Posterior cingulate gyrus (tissue), 11 donors: ENCODE measurements at regions not wholly inside any gene's neighbourhood (a gene's known extent, or its start where the extent isn't known, plus 50 kb on each side); places are given as distances from the start of the nearest gene placed in this dataset.
"Not testable (repeated sequence)": the region's sequence is repeated elsewhere in the genome, so short reads cannot be mapped to it uniquely, and the experiment has no call there.

Source experiments
- DNase-seq, 10 donors: peaks; one replicate each; pipeline versions ENCODE4 v3.0.0 to v3.0.0-alpha.2; 2020 to 2021; ENCODE audit warnings: mixed read lengths in 3 of 10
- intact Hi-C: fragments of 100-400 bp; cut with DNase I; formaldehyde crosslinking; loops from one replicate; pipeline ENCODE4 v1.15.1; 2023

DNA sequence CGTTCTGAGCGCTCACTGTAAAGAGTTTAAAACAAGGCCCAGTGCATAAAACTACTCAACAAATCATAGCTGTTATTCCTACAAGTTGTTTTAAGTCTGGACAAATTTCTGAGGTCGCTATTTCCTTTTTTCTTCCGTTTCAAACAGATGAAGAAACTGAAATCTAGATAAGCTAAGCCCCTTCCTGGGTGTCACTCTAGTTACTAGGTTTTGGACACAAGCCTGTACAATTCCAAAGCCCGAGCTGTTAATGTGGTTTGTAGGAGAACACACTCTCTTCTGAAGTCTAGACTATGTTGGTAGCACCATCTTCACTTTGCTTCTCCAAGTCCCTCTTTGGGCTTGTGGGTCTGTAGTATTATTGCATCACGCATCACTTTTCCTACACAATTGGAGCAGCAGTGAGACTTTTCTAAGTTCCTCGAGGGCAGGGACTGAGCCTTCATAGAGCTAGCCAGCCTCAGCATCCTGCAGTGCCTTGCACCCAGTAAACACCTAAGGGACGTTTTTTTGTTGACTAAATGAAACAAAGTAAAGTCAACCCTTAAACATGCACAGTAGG, 142.6 kb upstream of the PROK2 start:
- intact Hi-C loops = no loop called here
- no peak for DNase-seq

DNA sequence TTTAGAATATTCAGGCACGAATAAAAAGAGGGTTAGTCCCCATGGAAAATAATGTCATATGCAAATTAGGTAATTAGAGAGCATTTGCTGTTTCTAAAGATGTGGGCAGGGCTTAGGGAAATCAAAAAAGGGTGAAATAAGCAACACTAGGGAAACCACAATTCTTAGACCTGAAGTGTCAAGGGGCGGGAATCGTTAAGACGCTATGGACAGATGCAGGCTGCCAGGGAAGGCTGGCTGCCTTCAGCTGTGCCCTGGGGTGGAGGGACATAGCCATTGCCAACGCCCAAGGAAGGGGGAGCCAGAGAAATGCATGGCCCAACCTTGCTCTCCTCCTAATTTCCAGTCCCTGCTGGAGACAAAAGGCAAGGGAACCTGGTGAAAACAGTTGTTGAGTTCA, 141.7 kb upstream of the PROK2 start:
- no peak for DNase-seq
- intact Hi-C loops = no loop called here

GRCh38 chr3:71926262-71926600, 141.3 kb upstream of the PROK2 start:
- intact Hi-C loops = no loop called here
- peak in 1 of 10 donors; percentile 13 for DNase-seq

GRCh38 chr3:71925511-71926261, 140.7 kb upstream of the PROK2 start:
- intact Hi-C loops, DNase-seq: not testable (repeated sequence)

DNA sequence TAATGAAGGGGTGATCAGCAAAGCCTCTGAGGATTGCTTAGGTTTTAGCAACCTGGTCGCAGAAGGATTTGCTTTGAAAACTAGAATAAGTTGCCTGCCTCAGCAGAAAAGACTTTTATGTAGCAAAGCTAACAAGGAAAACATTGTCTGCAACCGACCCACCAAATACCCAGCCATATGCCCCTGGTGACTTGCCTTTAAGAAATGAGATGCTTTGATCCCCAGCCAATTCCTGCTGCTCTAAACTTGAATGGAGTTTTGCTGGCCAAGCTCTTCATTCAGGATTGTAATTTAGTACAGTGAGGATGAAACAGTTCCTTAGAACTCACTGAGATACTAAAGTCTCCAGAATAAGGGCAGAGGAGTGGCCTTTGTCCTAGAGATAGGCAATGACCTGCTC, 139.8 kb upstream of the PROK2 start:
- DNase-seq = no peak
- intact Hi-C loops = no loop called here

GRCh38 chr3:71921036-71921435, 136.1 kb upstream of the PROK2 start:
- intact Hi-C loops = no loop called here
- no peak for DNase-seq

DNA sequence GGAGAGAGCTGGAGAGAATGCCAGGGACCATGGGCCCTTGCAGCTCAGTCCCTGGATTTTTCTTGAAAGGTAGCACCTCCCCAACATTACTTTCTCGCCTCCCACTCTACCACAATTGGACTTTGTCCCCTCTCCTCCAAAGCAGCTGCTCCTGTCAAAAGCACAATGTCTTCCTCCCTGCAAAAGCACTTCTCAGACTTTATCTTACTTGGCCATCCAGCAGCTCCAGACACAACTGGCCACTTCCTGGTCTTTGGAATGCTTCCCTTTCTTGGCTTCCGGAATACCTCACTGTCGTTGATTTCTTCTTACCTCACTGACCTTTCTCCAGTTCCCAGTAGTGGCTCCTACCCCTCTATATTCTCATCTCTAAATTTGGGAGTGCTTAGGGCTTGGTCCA, 134.6 kb upstream of the PROK2 start:
- DNase-seq = no peak
- intact Hi-C loops = no loop called here

- no peak for DNase-seq
- intact Hi-C loops = no loop called here
Measured at GRCh38 chr3:71917545-71917944, 132.6 kb upstream of the PROK2 start.

DNA sequence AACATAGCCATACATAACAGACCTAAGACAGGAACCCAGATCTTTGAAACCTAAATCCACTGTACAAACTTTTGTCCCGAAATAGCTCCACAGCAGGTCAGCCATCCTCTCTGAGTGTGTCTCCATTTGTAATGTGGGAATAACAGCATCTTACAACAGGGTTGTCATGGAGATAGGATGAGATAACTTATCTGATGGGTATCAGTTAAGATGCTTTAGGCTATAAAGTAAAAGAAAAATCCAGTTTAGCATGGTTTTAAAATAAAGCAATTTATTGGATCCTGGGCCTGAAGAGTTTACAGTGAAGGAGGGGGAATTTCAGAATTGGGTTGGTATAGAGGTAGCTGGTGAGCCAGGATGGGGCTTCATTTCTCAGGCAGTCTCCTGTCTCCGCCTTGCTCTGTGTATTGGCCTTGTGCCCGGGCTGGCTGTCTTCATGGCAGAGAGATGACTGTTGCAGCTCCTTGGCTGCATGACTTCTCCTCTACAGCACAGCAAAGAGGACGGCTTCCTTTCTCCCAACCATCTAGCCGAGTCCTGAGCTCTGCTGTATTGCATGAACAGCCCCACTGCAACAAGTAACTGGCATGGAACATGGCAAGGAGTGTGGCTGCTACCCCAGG, 131.9 kb upstream of the PROK2 start:
- DNase-seq = peak in 5 of 10 donors; percentile 15 to 67 (median 40)

DNA sequence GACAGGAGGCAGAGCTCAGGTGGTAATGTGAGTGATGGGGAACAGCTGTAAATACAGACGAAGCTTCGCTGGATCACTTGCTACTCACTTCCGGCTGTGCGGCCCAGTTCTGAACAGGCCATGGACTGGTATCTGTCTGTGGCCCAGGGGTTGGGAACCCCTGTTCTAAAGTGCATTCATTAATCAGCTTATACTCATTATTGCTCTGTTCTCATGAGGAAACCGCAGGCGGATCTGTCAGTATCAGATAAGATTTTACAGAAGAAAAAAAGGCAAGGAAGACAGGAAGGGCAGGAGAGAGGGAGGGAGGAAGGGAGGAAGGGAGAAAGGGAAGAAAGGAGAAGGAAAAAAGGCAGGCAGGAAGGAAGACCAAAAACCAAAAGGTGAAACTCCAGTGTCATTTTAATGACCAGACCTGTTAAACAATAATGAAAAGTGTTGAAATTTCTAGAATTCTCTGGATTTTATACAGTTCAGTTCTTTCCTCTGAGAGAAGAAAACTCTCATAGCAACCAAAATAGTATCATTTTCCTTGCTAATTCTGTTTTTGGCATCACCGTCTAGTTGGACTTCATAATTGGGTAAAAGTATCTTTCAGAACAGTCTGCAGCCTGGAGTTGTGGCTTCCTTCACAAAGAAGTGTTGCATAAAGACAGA, 128.0 kb upstream of the PROK2 start:
- DNase-seq = no peak
- intact Hi-C loops = no loop called here

More for the DNA sequence above, 131.9 kb upstream of the PROK2 start:
- intact Hi-C loops = no loop called here

- intact Hi-C loops = no loop called here
- DNase-seq = no peak
Measured at GRCh38 chr3:71910108-71910507, 125.2 kb upstream of the PROK2 start.

GRCh38 chr3:71907996-71908395, 123.0 kb upstream of the PROK2 start:
- intact Hi-C loops = no loop called here
- peak in 4 of 10 donors; percentile 40 to 83 (median 57) for DNase-seq

DNA sequence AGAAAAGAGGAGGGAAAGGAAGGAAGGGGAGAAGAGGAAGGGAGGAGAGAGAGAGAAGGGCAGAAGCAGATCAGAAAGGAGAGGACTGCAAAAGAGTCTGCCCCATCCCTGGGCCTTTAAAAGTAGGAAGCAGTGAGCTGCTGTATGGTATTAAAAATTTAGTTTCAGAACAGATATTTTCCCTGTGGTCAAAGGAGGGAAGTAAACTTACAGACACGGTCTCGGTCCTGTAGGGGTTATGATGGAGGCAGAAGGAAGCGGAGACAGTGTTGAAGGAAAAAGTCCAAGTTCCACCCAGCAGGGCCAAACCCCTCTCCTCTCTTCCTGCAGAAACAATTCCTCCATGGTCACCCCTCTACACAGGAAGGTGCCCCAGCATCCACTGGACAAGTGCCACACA, 122.0 kb upstream of the PROK2 start:
- DNase-seq = no peak
- intact Hi-C loops = no loop called here

GRCh38 chr3:71905426-71905825, 120.5 kb upstream of the PROK2 start:
- no peak for DNase-seq
- intact Hi-C loops = no loop called here

DNA sequence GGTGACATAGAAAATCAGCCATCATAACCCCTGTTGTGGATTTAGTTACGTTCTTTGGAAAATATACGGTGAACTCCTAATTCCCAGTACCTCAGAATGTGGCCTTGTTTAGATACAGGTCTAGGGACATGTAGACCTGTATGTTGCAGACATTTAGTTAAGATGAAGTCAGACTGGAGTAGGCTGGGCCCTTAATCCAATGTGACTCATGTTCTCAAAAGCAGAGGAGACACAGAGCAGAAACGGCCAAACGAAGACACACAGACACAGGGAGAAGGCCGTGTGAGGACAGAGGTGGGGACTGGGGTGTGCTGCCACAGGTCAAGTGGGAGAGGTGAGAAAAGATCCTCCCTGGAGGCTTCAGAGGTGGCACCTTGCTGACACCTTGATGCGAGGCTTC, 119.0 kb upstream of the PROK2 start:
- intact Hi-C loops = no loop called here
- no peak for DNase-seq

DNA sequence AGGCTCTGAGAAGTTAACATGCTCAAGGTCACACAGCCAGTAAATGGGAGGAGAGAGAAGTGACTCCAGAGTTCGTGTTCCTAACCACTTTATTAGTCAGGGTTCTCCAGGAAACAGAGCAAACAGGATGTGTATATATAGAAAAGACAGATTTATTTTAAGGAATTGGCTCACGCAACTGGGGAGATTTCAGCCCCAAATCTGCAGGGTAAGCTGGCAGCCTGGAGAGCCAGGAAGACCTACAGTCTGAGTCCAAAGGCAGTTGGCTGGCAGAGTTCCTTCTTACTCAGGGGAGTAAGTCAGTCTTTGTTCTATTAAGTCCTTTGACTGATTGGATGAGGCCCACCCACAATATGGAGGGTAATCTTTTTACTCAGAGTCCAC, 118.2 kb upstream of the PROK2 start:
- no peak for DNase-seq
- intact Hi-C loops = no loop called here

DNA sequence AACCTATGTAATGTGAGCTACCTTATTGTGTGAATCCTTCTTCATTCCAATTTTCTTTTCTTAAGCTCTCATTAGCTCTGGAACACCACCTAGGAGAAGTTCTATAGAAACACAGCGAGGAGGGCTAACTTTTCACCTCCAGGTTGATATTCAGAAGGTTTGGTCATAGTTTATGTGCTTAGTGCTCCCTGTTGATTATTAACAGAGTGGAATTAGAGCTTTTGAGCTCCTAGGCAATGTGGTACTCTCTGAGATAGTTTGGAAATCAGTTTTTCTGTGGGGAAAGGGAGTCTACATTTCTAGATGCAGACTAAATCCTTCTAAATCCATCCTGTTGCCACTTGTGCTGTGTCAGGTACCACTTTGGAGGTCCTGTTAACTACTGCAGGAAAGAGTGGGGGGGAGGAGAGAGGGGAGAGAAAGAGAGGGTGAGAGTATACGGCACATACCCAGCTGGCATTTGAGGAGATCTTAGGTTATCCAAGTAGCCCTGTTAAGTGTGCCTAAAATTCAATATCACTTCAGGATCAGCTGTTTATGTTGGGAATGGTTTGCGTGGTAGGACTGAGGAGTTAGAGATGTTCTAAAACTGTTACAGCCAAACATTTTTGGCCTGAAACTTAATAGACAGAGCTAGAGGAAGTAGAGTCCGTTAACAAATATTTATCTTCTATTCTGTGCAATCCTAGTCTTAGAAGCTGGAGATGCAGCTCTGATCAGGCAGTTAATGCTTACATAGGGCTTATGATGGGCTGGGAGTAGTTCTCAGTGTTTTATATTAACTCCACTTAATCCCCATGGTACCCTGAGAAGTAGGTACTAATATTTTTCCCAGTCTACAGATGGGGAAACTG, 117.5 kb upstream of the PROK2 start:
- intact Hi-C loops = no loop called here
- no peak for DNase-seq

DNA sequence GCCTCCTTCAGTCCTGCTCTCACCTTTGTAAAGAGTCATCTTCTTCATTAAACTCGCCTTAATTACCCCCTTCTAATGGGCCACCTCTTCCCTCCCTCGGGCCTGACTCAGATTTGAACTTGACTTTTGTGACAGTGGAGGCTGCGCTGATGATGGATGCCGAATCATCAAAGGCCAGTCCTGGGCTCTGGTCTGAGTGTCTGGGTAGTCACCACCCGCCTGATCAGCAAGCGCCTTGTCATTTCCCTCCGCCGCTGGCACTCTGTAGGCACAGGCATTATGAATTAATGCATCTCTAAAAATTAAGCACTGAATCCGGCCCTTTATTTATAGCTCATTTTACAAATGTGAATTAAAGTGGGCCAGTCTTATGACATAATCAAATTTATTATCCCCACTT, 116.7 kb upstream of the PROK2 start:
- DNase-seq = no peak
- intact Hi-C loops = no loop called here

DNA sequence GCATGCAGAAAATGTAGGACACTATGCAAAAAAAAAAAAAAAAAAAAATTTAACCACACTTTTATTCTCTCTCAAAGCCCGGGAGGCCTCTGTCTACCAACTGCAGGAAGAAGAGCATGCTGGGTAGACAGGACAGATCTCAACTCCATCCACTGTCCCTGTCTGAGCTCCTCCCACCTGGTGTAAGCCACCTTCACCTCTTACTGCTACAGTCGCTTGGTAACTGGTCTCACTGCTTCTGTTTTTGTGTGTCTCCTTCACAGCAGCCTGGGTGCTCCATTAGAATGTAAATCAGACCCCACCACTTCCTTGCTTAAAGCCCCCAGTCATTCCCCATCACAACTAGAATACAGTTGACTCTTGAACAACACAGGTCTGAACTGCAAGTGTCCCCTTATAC, 115.1 kb upstream of the PROK2 start:
- no peak for DNase-seq
- intact Hi-C loops = no loop called here

DNA sequence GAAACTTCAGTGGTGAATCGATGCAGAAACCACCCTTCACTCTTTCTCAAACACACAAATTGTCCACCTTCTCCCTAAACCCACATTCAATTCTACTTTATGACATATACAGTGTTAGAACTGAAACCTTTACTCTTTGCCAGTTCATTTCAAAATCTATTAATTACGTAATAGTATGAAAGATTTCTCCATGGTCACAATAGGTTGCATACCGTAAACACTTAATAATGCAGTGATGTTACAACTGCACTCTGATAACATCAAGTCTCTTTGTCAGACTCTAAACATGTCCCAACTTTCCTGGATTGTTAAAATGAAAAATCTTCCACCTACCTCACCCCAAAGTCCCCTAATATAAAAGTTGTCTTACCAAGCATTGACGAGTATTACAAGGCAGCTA, 111.8 kb upstream of the PROK2 start:
- intact Hi-C loops = no loop called here
- no peak for DNase-seq
